22Rv1 (cell line): ENCODE measurements at regions not wholly inside any gene's neighbourhood (a gene's known extent, or its start where the extent isn't known, plus 50 kb on each side); places are given as distances from the start of the nearest gene placed in this dataset.
"Not testable (repeated sequence)": the region's sequence is repeated elsewhere in the genome, so short reads cannot be mapped to it uniquely, and the experiment has no call there.

Experiments
- H3K27ac ChIP-seq: fragments of 450-650 bp; 2 replicates; pipeline ENCODE4 v1.5.1; 2017
- ZFX ChIP-seq: fragments of 450-650 bp; IDR thresholded peaks from 2 replicates; pipeline ENCODE4 v1.6.1; 2017; ENCODE audit warnings: antibody characterized with exemption, borderline replicate concordance
- TF ChIP-seq, protein P1 (sequence below): fragments of 450-650 bp; IDR thresholded peaks from 2 replicates; pipeline ENCODE4 v1.5.1; 2017; ENCODE audit warnings: mild to moderate bottlenecking

- TF ChIP-seq, protein P1, sequence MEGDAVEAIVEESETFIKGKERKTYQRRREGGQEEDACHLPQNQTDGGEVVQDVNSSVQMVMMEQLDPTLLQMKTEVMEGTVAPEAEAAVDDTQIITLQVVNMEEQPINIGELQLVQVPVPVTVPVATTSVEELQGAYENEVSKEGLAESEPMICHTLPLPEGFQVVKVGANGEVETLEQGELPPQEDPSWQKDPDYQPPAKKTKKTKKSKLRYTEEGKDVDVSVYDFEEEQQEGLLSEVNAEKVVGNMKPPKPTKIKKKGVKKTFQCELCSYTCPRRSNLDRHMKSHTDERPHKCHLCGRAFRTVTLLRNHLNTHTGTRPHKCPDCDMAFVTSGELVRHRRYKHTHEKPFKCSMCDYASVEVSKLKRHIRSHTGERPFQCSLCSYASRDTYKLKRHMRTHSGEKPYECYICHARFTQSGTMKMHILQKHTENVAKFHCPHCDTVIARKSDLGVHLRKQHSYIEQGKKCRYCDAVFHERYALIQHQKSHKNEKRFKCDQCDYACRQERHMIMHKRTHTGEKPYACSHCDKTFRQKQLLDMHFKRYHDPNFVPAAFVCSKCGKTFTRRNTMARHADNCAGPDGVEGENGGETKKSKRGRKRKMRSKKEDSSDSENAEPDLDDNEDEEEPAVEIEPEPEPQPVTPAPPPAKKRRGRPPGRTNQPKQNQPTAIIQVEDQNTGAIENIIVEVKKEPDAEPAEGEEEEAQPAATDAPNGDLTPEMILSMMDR, result no peak
- no peak for TF ChIP-seq ZFX
- H3K27ac ChIP-seq, result no peak overlapping the region
Observed at GRCh38 chrY:12357655-12358054, 343.4 kb upstream of the USP9Y start.

DNA sequence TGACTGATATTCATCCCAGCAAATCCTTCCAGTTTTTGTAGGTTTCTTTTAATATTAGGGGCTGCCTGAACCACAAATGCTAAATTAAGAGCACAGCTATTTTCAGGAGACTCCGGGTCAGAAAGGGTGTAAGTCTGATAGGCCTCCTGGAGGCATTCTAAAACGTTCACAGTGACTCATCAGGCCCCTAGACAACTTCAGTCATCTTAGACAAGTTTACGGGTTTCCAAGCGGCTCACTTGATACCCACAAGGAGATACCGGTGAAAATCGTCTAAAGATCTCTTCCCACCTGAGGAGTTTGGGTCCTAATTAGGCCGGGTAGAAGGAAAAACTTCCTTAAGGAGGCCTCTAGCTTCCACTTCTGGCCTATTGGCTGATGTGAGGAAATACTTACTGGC lies 342.7 kb upstream of the USP9Y start:
- TF ChIP-seq, protein P1, result no peak
- no peak for TF ChIP-seq ZFX

DNA sequence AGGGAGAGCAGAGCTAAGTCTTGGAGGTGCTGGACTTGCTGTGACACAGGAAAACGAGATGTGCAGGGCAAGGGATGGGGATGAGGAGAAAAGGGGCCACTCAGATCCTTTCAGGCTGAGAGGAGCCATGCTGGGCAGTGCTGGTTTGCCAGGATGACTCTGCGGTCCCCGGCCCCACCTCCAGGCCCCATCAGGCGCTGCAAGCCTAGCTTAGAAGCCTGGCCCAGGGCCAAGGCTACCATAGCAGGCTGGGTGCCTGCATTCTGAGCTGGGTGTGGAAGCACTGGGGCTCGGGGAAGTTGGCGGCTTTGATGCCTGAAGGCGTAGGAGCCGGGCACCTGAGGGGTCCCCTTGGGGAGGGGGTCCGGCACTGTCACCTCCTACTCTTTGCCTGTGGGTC lies 341.2 kb upstream of the USP9Y start:
- H3K27ac ChIP-seq, result peak overlapping the region; percentile 17; the same call in 1 of the 2 replicates
- TF ChIP-seq, protein P1, result 0 out of 2 replicates have a peak, but pooled peaks have one; percentile 6
- no peak for TF ChIP-seq ZFX

More for the DNA sequence above, 342.7 kb upstream of the USP9Y start:
- H3K27ac ChIP-seq, result no peak overlapping the region

- H3K27ac ChIP-seq, result 0 out of 2 replicates have a peak overlapping the region, but pooled peaks have one; percentile 17
- TF ChIP-seq, protein P1, result no peak
- no peak for TF ChIP-seq ZFX
Observed at GRCh38 chrY:12360496-12360895, 340.5 kb upstream of the USP9Y start.

DNA sequence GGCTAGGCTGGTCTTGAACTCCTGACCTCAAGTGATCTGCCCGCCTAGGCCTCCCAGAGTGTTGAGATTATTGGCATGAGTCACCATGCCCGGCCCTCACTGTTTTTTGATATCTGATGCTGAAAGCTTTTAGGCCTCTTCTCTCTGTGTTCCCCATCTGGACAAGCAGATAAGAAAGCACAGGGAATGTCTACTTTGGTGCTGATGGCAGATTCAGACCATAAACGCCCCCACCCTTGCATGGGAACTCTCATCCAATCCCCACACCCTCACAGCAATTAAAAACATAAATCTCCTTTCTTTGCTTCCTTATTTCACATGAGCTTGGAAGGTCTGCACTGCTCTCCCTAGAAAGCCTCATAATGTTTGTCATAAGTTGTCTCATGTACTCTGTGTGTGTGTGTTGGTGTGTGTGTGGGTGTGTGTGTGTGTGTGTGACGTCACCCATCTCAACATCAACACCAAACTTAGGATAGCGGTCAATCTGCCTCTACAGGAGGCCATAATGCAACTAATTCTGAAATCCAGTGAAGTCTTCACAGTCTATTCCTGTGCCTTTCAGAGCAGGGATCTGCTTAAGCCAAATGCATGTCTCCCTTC lies 335.6 kb upstream of the USP9Y start:
- H3K27ac ChIP-seq, result no peak overlapping the region
- TF ChIP-seq ZFX, result no peak
- TF ChIP-seq, protein P1, result no peak

DNA sequence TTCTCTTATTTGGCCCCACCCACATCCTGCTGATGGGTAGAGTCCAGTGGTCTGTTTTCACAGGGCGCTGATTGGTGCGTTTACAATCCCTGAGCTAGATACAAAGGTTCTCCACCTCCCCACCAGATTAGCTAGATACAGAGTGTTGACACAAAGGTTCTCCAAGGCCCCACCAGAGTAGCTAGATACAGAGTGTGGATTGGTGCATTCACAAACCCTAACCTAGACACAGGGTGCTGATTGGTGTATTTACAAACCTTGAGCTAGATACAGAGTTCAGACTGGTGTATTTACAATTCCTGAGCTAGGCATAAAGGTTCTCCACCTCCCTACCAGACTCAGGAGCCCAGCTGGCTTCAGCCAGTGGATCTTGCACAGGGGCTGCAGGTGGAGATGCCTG lies 326.4 kb upstream of the USP9Y start:
- not testable (repeated sequence) for H3K27ac ChIP-seq

GRCh38 chrY:12391655-12392559 lies 309.1 kb upstream of the USP9Y start:
- peak overlapping the region; percentile 92 for H3K27ac ChIP-seq

DNA sequence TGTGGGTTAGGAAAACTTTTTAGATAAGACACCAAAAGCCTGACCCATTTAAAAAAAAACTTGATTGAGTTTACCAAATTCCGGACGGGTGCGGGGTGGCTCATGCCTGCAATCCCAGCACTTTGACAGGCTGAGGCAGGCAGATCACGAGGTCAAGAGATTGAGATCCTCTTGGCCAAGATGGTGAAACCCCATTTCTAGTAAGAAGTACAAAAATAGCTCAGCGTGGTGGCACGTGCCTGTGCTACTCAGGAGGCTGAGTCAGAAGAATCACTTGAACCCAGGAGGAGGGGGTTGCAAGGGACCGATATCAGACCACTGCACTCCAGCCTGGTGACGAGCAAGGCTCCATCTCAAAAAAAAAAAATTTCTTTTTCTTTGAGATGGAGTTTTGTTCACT lies 307.8 kb upstream of the USP9Y start:
- TF ChIP-seq, protein P1, result no peak
- TF ChIP-seq ZFX, result no peak

More for the DNA sequence above, 307.8 kb upstream of the USP9Y start:
- peak overlapping the region; percentile 92; the same call in 1 of the 2 replicates for H3K27ac ChIP-seq
